ENCODE measurements at regions not wholly inside any gene's neighbourhood (a gene's known extent, or its start where the extent isn't known, plus 50 kb on each side); places are given as distances from the start of the nearest gene placed in this dataset.

- TF ChIP-seq, protein P1, sequence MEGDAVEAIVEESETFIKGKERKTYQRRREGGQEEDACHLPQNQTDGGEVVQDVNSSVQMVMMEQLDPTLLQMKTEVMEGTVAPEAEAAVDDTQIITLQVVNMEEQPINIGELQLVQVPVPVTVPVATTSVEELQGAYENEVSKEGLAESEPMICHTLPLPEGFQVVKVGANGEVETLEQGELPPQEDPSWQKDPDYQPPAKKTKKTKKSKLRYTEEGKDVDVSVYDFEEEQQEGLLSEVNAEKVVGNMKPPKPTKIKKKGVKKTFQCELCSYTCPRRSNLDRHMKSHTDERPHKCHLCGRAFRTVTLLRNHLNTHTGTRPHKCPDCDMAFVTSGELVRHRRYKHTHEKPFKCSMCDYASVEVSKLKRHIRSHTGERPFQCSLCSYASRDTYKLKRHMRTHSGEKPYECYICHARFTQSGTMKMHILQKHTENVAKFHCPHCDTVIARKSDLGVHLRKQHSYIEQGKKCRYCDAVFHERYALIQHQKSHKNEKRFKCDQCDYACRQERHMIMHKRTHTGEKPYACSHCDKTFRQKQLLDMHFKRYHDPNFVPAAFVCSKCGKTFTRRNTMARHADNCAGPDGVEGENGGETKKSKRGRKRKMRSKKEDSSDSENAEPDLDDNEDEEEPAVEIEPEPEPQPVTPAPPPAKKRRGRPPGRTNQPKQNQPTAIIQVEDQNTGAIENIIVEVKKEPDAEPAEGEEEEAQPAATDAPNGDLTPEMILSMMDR (IDR thresholded peaks at IDR 0.05) = no peak
- TF ChIP-seq POLR2A (IDR thresholded peaks at IDR 0.05; ENCODE audit: low read length) (no peak), MAX (IDR thresholded peaks at IDR 0.05) (no peak), BCL3 (IDR thresholded peaks at IDR 0.05) (no peak), MYC (IDR thresholded peaks at IDR 0.05; ENCODE audit: borderline replicate concordance, low read length) (no peak), EP300 (IDR thresholded peaks at IDR 0.05) (no peak), HDAC2 (IDR thresholded peaks at IDR 0.05) (no peak), MAZ (IDR thresholded peaks at IDR 0.05; ENCODE audit: borderline replicate concordance, low read depth, low read length) (no peak)
- TF ChIP-seq, protein P2, sequence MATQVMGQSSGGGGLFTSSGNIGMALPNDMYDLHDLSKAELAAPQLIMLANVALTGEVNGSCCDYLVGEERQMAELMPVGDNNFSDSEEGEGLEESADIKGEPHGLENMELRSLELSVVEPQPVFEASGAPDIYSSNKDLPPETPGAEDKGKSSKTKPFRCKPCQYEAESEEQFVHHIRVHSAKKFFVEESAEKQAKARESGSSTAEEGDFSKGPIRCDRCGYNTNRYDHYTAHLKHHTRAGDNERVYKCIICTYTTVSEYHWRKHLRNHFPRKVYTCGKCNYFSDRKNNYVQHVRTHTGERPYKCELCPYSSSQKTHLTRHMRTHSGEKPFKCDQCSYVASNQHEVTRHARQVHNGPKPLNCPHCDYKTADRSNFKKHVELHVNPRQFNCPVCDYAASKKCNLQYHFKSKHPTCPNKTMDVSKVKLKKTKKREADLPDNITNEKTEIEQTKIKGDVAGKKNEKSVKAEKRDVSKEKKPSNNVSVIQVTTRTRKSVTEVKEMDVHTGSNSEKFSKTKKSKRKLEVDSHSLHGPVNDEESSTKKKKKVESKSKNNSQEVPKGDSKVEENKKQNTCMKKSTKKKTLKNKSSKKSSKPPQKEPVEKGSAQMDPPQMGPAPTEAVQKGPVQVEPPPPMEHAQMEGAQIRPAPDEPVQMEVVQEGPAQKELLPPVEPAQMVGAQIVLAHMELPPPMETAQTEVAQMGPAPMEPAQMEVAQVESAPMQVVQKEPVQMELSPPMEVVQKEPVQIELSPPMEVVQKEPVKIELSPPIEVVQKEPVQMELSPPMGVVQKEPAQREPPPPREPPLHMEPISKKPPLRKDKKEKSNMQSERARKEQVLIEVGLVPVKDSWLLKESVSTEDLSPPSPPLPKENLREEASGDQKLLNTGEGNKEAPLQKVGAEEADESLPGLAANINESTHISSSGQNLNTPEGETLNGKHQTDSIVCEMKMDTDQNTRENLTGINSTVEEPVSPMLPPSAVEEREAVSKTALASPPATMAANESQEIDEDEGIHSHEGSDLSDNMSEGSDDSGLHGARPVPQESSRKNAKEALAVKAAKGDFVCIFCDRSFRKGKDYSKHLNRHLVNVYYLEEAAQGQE (IDR thresholded peaks at IDR 0.05) = no peak
Observed at GRCh38 chr4:164384416-164384815, 369.5 kb upstream of the SMIM31 start.

Measured in A549 (cell line).